GM12891 (cell line): ENCODE measurements at regions not wholly inside any gene's neighbourhood (a gene's known extent, or its start where the extent isn't known, plus 50 kb on each side); places are given as distances from the start of the nearest gene placed in this dataset.

Experiments used
- DNase-seq: peaks from one replicate; pipeline ENCODE4 v3.0.0; 2011; ENCODE audit warnings: low spot score; ENCODE audit not compliant: insufficient read length
- FAIRE-seq: peaks from 2 replicates; lab custom pipeline; 2011; peaks lifted over from hg19 to GRCh38; lab: Jason Lieb, UNC
- PAX5 ChIP-seq: IDR thresholded peaks from 2 replicates; pipeline ENCODE4 v1.6.1; 2011; ENCODE audit warnings: low read length, moderate library complexity, mild to moderate bottlenecking; ENCODE audit not compliant: insufficient read depth, severe bottlenecking
- POLR2A ChIP-seq: IDR thresholded peaks from 2 replicates; pipeline ENCODE4 v1.6.1; 2011; ENCODE audit warnings: low read depth, low read length, control low read depth
- POLR2AphosphoS5 ChIP-seq: IDR thresholded peaks from 2 replicates; pipeline ENCODE4 v1.6.1; 2011; ENCODE audit warnings: low read depth, low read length, control low read depth
- POU2F2 ChIP-seq: IDR thresholded peaks from 2 replicates; pipeline ENCODE4 v1.6.1; 2011; ENCODE audit warnings: low read depth, mild to moderate bottlenecking, control low read depth, low read length, moderate library complexity
- SPI1 ChIP-seq: IDR thresholded peaks from 2 replicates; pipeline ENCODE4 v1.6.1; 2011; ENCODE audit warnings: low read depth, low read length, control low read depth
- TAF1 ChIP-seq: IDR thresholded peaks from 2 replicates; pipeline ENCODE4 v1.6.1; 2011; ENCODE audit warnings: low read depth, low read length, control low read depth

DNA sequence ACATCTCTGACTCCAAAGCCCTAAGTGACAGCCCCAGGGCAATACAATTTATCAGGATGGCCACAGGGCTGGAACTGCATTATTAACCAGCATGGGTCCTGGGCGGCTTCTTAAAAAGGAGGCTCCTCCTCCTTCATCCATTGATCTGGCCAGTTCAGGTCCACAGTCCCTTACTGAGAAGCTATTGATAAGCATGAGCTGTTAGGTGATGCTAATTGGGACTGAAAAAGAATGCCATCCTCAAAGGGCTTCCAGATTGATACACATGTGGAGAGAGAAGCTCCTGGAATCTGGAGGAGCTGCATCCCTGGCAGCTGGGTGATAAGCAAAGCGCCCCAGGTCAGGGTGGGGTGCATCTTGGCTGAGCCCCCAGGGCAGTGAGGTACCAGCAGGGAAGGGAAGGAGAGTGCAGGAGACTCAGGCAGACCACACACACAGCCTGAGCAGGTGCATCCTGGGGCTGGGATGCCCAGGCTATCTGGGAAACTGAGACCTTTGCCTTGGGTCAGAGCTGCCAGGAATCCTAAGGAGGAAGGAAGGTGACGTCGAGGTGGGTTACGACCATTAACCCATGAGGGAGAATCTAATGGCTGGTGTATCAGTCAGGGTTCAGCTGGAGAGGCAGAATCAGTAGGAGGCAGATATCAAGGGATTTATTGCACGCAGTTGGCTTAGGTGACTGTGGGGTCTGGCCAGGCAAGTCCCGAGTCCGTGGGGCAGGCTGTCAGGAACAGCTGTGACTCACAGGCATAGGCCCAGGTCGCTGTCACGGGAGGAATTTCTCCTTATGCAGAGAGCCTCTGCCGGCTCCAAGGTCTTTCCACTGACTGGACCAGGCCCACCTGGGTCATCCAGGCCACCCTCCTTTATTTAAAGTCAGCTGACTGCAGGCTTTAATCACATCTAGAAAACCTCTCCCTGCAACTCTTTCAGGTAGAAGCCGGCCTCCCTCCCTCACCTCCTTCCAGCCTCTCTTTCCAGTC lies 261.2 kb downstream of the BMP7 start:
- TF ChIP-seq TAF1 = no peak
- TF ChIP-seq POLR2AphosphoS5 = no peak
- no peak for TF ChIP-seq POU2F2
- TF ChIP-seq SPI1 = no peak
- no peak for TF ChIP-seq PAX5
- TF ChIP-seq POLR2A = no peak
- DNase-seq = no peak
- FAIRE-seq = no peak

- no peak for FAIRE-seq
- no peak for TF ChIP-seq SPI1
- TF ChIP-seq PAX5 = no peak
- no peak for TF ChIP-seq POLR2AphosphoS5
- no peak for TF ChIP-seq POLR2A
- TF ChIP-seq POU2F2 = no peak
- TF ChIP-seq TAF1 = no peak
- no peak for DNase-seq
Measured at GRCh38 chr20:57006411-57007170, 259.9 kb downstream of the BMP7 start.

GRCh38 chr20:57007171-57007540 lies 259.3 kb downstream of the BMP7 start:
- DNase-seq (no peak), FAIRE-seq (no peak)
- TF ChIP-seq PAX5 = no peak
- no peak for TF ChIP-seq POLR2A

DNA sequence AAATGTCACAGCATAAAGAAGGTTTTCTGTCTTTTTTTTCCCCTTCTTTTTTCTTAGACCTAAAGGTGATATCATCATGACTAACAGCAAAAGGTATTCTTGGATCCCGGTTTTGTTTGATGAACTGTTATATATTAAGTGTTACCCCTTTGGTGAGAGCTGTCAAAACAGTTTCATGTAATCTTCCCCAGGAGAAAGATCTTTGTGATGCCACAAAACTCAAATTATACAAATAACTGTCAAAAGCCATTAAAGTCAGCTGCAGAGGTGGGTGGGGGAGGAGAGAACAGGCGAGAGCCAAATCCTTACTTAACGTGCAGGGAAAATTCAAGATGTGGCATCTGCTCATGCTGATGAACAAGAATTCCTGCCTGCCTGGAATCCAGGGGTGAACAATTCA lies 258.2 kb downstream of the BMP7 start:
- no peak for DNase-seq
- no peak for FAIRE-seq
- TF ChIP-seq POLR2A (no peak), TAF1 (no peak), SPI1 (no peak), POU2F2 (no peak), PAX5 (no peak), POLR2AphosphoS5 (no peak)

DNA sequence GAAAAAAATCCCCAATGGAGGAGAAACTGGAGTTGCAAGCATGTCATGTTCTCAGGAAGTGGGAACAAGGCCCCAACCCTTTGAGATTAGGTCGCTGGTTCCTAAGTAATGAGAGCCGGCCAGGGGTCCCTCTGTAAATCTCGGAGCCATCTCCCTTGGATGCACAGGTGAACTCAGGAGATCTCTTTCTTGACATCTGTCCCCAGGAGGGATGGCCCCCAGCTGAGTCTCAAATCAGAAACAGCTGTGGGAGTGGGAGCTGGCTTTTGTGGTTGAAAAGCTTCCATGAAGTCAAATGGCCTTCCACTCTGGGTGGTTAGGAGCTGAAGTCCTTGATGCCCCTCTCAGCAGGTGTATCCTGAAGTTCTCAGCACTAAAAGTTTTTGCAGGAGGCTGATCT lies 257.1 kb downstream of the BMP7 start:
- no peak for TF ChIP-seq PAX5
- no peak for TF ChIP-seq POU2F2
- TF ChIP-seq POLR2A = no peak
- no peak for TF ChIP-seq TAF1
- no peak for TF ChIP-seq SPI1
- TF ChIP-seq POLR2AphosphoS5 = no peak
- no peak for FAIRE-seq
- no peak for DNase-seq

DNA sequence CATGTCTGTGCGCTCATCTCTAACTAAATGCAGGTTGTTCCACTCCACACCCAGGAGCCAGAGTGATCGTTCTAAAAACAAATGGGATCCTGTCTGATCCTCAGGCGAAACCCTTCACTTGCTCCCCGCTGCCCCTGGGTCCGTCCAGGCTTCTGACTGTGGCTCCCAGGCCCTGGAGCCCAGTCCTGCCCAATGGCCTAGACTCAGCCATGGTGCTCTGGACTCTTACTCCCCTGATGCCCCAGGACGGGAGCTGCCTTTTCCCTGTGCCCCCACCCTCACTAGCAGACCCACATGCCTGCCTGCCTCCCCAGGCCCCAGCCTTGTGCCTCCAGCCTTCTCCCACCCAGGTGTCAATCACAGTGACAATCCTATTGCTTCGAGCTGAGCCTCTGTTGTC lies 256.7 kb downstream of the BMP7 start:
- DNase-seq (no peak), FAIRE-seq (no peak)
- TF ChIP-seq SPI1 (no peak), PAX5 (no peak), POLR2AphosphoS5 (no peak), POLR2A (no peak), POU2F2 (no peak), TAF1 (no peak)

GRCh38 chr20:57012691-57013090 lies 253.8 kb downstream of the BMP7 start:
- FAIRE-seq = no peak
- TF ChIP-seq TAF1 (no peak), PAX5 (no peak)
- DNase-seq = no peak

GRCh38 chr20:57013217-57013616 lies 253.2 kb downstream of the BMP7 start:
- TF ChIP-seq PAX5 (no peak), TAF1 (no peak), POU2F2 (no peak), POLR2AphosphoS5 (no peak), SPI1 (no peak), POLR2A (no peak)
- FAIRE-seq = no peak
- DNase-seq = no peak

DNA sequence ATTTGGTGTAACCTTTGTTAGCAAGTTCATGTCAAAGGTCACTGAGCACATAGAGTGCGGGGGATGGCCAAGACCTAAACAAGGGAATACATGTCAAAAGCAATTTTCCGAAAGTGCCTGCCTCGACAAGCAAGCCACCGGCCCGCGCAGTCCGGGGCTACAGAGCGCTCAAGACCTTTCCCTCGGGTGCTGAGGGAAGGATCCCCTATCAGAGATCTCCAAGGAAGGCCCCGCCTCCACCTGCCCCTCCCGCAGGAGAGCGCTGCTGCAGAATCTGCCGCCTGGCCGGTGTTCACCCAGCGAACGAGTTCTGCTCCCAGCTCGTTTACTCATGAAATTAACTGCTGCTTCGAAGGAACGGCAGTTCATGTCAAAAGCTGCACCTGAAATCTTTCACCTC lies 252.7 kb downstream of the BMP7 start:
- FAIRE-seq (no peak), DNase-seq (no peak)
- no peak for TF ChIP-seq TAF1

DNA sequence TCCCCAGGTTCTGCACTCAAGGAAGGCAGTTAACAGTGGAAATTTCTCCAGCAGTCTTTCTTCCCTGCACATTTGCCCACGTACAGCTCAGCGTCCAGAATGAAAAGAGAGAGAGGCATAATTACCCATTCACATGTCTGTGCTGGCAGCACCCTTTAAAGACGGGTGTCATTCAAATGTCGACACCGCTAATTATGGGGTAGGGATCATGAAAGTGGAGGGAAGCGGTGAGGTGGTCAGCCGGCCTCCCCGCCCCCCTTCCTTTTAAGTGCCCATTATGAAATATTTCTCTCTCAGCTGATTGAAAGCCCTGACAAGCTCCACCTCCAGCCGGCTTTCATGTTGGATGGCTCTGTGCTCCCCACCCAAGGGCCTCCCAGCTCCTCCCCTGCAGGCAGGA lies 246.1 kb downstream of the BMP7 start:
- no peak for DNase-seq
- TF ChIP-seq PAX5 (no peak), POU2F2 (no peak), SPI1 (no peak), POLR2AphosphoS5 (no peak), TAF1 (no peak), POLR2A (no peak)
- no peak for FAIRE-seq

DNA sequence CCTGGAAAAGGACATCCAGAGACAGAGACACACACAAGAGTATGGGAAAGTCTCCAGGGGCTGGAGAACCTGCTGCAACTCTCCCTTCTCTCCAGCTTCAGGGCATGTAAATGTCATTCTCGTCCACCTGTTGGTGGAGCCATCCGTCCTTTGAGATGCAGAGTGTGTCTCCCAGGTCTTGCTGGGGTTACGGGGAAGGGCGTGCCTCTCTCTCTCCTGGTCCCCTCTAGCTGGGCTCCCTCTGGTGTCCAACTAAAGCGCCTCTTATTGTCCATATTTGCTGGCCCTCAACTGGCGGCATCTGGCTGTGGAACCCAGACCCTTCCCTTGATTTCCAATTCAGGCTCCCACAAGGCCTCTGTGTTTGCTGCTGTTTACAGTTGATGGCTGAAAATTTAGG lies 244.1 kb downstream of the BMP7 start:
- DNase-seq = no peak
- no peak for TF ChIP-seq POU2F2
- TF ChIP-seq POLR2AphosphoS5 = no peak
- TF ChIP-seq SPI1 = no peak
- TF ChIP-seq POLR2A = no peak
- TF ChIP-seq PAX5 = no peak
- TF ChIP-seq TAF1 = no peak
- no peak for FAIRE-seq
